Body of pancreas (tissue), 4 donors: ENCODE measurements at regions not wholly inside any gene's neighbourhood (a gene's known extent, or its start where the extent isn't known, plus 50 kb on each side); places are given as distances from the start of the nearest gene placed in this dataset.

ENCODE experiments used
- ATAC-seq: fragments of 150-250 bp; one replicate; pipeline ENCODE4 v1.9.1; 2016
- DNase-seq, 4 donors: peaks; one replicate each; pipeline ENCODE4 v3.0.0-alpha.2; 2019
- H3K27ac ChIP-seq, 4 donors: fragments of 200-600 bp; sonication (generic); 1 replicate in 3 of 4; 2 replicates in 1 of 4; pipeline versions ENCODE4 v1.5.1 to v1.6.1; 2016 to 2019; ENCODE audit warnings: mild to moderate bottlenecking in 1 of 4, mixed read lengths in 1 of 4, moderate library complexity in 1 of 4
- H3K27me3 ChIP-seq, 2 donors: fragments of 200-600 bp; sonication (generic); one replicate each; pipeline ENCODE4 v1.6.0; 2016; ENCODE audit warnings: mild to moderate bottlenecking in 1 of 2
- H3K36me3 ChIP-seq, 2 donors: fragments of 200-600 bp; sonication (generic); replicated peaks in 1 of 2; 2 replicates each; pipeline ENCODE4 v1.5.1; 2016; ENCODE audit warnings: low read depth in 2 of 2; ENCODE audit not compliant: insufficient read depth in 1 of 2
- H3K4me1 ChIP-seq: fragments of 200-600 bp; sonication (generic); one replicate; pipeline ENCODE4 v1.6.0; 2016
- H3K4me3 ChIP-seq, 2 donors: fragments of 200-600 bp; sonication (generic); 1 replicate in 1 of 2; 2 replicates in 1 of 2; pipeline ENCODE4 v1.5.1; 2016 to 2019
- H3K9me3 ChIP-seq, 3 donors: fragments of 200-600 bp; sonication (generic); 1 replicate in 2 of 3; 2 replicates in 1 of 3; pipeline ENCODE4 v1.5.1; 2016
- POLR2A ChIP-seq, 3 donors: fragments of 450-650 bp; IDR thresholded peaks; one replicate each; pipeline ENCODE4 v1.6.1; 2016; ENCODE audit warnings: antibody characterized with exemption in 3 of 3, mild to moderate bottlenecking in 2 of 3
- WGBS, 2 donors: methylation state at CpG; one replicate each; pipeline ENCODE4 v1.1.5; 2017; 5-methylcytosine and 5-hydroxymethylcytosine counted together
- intact Hi-C: fragments of 100-400 bp; cut with DNase I; formaldehyde crosslinking; loops from one replicate; pipeline ENCODE4 v1.15.1; 2023
- TF ChIP-seq, protein P1 (sequence below), 7 experiments: fragments of 450-650 bp in 4 of 7; fragments of 200-600 bp in 3 of 7; sonication (generic) in 3 of 7; IDR thresholded peaks; one replicate each; pipeline ENCODE4 v1.5.1; 2016 to 2019; ENCODE audit warnings: antibody characterized with exemption in 7 of 7

DNA sequence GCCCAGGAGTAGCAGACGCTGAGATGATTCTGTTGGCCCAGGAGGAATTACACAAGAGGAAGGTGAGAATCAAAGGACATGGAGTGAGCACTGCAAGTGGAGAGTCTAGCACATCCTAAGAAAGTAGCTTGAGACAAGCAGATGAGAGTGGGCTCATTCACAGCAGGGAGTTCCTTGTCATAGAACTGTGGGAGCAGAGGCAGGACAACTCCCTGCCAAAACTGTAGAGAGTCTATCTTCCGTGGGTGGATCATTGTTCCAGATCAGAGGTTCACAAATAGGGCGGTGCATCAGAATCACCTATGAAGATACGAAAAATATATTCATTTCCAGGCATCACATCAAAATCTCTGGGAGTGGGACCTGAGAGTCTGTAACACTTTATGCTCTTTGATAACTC is 288.9 kb upstream of the C16orf82 start:
- 46 to 49% methylated on average over 4 of the region's 4 CpGs for WGBS, 2 donors
- ATAC-seq (no peak), DNase-seq (no peak)
- H3K4me3 ChIP-seq: no peak overlapping the region
- H3K27me3 ChIP-seq: no peaks in the 10 kb centered on the region
- TF ChIP-seq, protein P1, sequence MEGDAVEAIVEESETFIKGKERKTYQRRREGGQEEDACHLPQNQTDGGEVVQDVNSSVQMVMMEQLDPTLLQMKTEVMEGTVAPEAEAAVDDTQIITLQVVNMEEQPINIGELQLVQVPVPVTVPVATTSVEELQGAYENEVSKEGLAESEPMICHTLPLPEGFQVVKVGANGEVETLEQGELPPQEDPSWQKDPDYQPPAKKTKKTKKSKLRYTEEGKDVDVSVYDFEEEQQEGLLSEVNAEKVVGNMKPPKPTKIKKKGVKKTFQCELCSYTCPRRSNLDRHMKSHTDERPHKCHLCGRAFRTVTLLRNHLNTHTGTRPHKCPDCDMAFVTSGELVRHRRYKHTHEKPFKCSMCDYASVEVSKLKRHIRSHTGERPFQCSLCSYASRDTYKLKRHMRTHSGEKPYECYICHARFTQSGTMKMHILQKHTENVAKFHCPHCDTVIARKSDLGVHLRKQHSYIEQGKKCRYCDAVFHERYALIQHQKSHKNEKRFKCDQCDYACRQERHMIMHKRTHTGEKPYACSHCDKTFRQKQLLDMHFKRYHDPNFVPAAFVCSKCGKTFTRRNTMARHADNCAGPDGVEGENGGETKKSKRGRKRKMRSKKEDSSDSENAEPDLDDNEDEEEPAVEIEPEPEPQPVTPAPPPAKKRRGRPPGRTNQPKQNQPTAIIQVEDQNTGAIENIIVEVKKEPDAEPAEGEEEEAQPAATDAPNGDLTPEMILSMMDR (IDR thresholded peaks at IDR 0.05): no peak
- H3K27ac ChIP-seq: no peak overlapping the region
- intact Hi-C loops: no loop called here
- no peaks in the 10 kb centered on the region for H3K36me3 ChIP-seq
- no peaks in the 10 kb centered on the region for H3K9me3 ChIP-seq
- H3K4me1 ChIP-seq: no peaks in the 10 kb centered on the region

DNA sequence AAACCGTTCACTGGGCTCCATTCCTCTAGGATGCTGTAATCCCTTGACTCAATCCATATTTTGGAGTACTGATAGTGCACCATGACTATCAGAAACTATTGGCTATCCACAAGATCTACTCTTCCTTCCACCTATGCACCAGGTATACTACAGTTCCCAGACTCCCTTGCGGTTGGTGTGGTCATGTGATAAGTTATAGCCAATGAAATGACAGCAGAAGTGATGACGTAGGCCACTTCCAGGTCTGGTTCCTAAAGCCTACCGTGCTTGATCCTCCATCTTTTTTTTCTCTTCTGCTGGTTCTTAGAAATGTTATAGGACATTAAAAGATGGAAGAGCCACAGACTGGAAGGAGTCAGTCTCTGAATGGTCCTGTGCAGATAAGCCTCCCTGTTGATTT is 278.8 kb upstream of the C16orf82 start:
- no peak for TF ChIP-seq POLR2A (IDR thresholded peaks at IDR 0.05)
- TF ChIP-seq, protein P1 (IDR thresholded peaks at IDR 0.05): no peak
- 27 to 50% methylated on average over 4 of the region's 4 CpGs for WGBS, 2 donors

DNA sequence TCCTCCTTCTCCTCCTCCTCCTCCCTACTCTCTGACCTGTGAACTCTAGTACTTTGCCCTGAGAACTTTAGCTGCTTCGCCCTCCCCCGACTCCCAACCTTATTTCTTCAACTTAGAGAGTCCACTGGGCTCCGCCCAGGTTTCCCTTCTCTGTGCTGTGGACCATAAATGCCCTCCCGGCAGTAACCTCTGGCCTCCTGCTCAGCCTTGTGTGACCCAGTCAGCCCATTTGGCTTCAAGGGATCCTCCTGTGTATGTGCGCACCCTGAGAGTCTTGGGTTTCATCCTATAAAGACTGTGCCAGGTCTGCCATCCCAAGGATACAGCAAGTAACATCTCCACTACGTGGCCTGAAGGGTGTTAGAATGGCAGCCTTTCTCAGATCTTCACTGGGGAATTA is 275.6 kb upstream of the C16orf82 start:
- intact Hi-C loops: no loop called here
- no peaks in the 10 kb centered on the region for H3K27me3 ChIP-seq

More for the DNA sequence above, 278.8 kb upstream of the C16orf82 start:
- Histone ChIP-seq H3K9me3 (no peaks in the 10 kb centered on the region), H3K27ac (no peak overlapping the region), H3K4me1 (no peaks in the 10 kb centered on the region), H3K36me3 (no peaks in the 10 kb centered on the region), H3K27me3 (no peaks in the 10 kb centered on the region), H3K4me3 (no peak overlapping the region)
- no peak for ATAC-seq
- intact Hi-C loops: no loop called here
- no peak for DNase-seq

DNA sequence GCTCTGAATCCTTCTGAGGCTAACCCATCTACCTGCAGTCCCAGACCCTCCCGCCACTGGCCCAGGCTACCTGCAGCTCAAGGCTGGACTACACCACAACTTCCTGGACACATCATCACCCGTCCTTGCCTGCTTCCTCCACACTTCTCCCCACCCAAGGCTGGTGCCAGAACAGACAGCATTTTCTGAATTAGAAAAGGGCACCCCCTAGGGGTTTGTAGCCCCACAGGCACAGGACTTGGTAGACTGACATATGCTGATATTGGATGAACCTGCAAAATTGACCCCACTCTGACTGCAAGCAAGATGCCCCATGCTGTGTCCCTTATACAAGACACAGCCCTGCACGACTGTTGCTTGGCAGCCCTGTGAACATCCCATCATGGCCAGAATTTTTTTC is 271.5 kb upstream of the C16orf82 start:
- 28 to 30% methylated on average over 3 of the region's 3 CpGs for WGBS, 2 donors
- no peak overlapping the region for H3K27ac ChIP-seq
- no peaks in the 10 kb centered on the region for H3K27me3 ChIP-seq
- H3K4me3 ChIP-seq: no peak overlapping the region
- no peak for ATAC-seq
- DNase-seq: no peak
- no peaks in the 10 kb centered on the region for H3K4me1 ChIP-seq
- H3K36me3 ChIP-seq: no peaks in the 10 kb centered on the region
- no peak for TF ChIP-seq POLR2A (IDR thresholded peaks at IDR 0.05)
- TF ChIP-seq, protein P1 (IDR thresholded peaks at IDR 0.05): peak in 1 of 7 experiments; percentile 7
- no peaks in the 10 kb centered on the region for H3K9me3 ChIP-seq
- intact Hi-C loops: no loop called here

More for the DNA sequence above, 275.6 kb upstream of the C16orf82 start:
- no peaks in the 10 kb centered on the region for H3K4me1 ChIP-seq
- 41 to 48% methylated on average over 6 of the region's 6 CpGs for WGBS, 2 donors
- DNase-seq (no peak), ATAC-seq (no peak)
- no peak overlapping the region for H3K4me3 ChIP-seq
- TF ChIP-seq, protein P1 (IDR thresholded peaks at IDR 0.05): no peak
- TF ChIP-seq POLR2A (IDR thresholded peaks at IDR 0.05): no peak
- H3K36me3 ChIP-seq: no peaks in the 10 kb centered on the region
- no peak overlapping the region for H3K27ac ChIP-seq
- H3K9me3 ChIP-seq: no peaks in the 10 kb centered on the region

DNA sequence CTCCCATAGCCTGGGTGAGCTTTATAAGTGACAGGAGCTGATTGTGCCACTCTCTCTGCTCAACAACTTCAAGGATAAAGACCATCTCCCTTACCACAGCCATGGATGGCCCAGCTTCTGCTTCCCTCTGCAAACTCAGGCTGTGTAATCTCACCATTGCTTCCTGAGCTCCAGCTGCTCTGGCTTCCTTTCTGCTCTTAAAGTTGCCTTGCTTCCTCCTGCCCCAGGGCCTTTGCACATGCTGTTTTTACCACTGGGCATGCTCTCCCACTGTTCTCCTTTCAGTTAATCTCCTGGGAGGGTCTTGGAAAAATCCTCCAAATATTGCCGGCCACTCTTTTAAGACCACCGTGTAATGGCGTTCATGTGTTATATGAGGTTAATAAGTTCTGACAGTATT is 265.1 kb upstream of the C16orf82 start:
- Histone ChIP-seq H3K27ac (no peak overlapping the region), H3K9me3 (no peaks in the 10 kb centered on the region), H3K36me3 (no peaks in the 10 kb centered on the region), H3K4me3 (no peak overlapping the region), H3K4me1 (no peaks in the 10 kb centered on the region), H3K27me3 (no peaks in the 10 kb centered on the region)
- DNase-seq (no peak), ATAC-seq (no peak)
- WGBS, 2 donors: 83 to 86% methylated on average over 3 of the region's 3 CpGs
- intact Hi-C loops: no loop called here
- no peak for TF ChIP-seq POLR2A (IDR thresholded peaks at IDR 0.05)
- TF ChIP-seq, protein P1 (IDR thresholded peaks at IDR 0.05): no peak
